Right atrium auricular region (tissue), 2 donors: ENCODE measurements at regions not wholly inside any gene's neighbourhood (a gene's known extent, or its start where the extent isn't known, plus 50 kb on each side); places are given as distances from the start of the nearest gene placed in this dataset.

Source experiments
- DNase-seq: peaks from one replicate; pipeline ENCODE4 v3.0.0-alpha.2; 2019; ENCODE audit warnings: low spot score
- H3K27ac ChIP-seq, 2 donors: fragments of 200-600 bp; sonication (generic); 1 replicate in 1 of 2; 2 replicates in 1 of 2; pipeline ENCODE4 v1.5.1; 2016 to 2019
- H3K27me3 ChIP-seq, 2 donors: fragments of 200-600 bp; sonication (generic); one replicate each; pipeline versions ENCODE4 v1.5.1 to v1.6.0; 2017 to 2019
- H3K36me3 ChIP-seq: fragments of 200-600 bp; sonication (generic); one replicate; pipeline ENCODE4 v1.5.1; 2016
- H3K4me1 ChIP-seq, 2 donors: fragments of 200-600 bp; sonication (generic); one replicate each; pipeline versions ENCODE4 v1.5.1 to v1.6.0; 2017 to 2019
- H3K4me3 ChIP-seq, 2 donors: fragments of 200-600 bp; sonication (generic); 1 replicate in 1 of 2; 2 replicates in 1 of 2; pipeline ENCODE4 v1.5.1; 2017 to 2019; ENCODE audit warnings: mild to moderate bottlenecking in 1 of 2, moderate library complexity in 1 of 2
- H3K9me3 ChIP-seq, 2 donors: fragments of 200-600 bp; sonication (generic); one replicate each; pipeline ENCODE4 v1.5.1; 2019
- TF ChIP-seq, protein P1 (sequence below), 2 donors: fragments of 200-600 bp; sonication (generic); IDR thresholded peaks; one replicate each; pipeline ENCODE4 v1.5.1; 2019; ENCODE audit warnings: antibody characterized with exemption in 2 of 2

DNA sequence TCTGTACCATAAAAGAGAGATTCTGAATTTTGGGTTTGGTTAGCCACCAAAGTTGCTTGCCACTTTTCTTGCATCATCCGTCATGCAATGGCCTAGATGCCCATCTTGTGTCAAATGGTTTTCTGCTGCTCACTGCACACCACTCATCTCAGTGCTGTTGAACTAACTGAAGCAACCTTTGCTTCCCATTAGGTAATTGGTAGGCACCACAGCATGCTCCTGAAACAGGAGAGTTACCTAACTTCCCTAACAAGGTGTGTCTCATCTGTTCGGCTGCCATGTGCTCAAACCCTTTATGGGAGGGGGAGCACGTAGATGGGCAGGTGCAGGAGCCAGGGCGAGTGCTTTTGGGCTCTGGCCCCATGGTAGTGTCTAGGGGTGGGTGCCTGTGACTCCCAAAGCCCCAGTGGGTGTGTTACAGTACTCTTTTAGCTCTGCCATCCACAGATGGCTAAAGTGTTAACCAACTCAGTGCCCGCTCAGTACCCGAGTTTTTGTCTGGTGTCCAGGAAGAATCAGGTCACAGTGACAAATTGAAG, 147.4 kb upstream of the SPACA1 start:
- Histone ChIP-seq H3K4me1 (no peaks in the 10 kb centered on the region), H3K9me3 (no peaks in the 10 kb centered on the region), H3K27ac (no peak overlapping the region), H3K27me3 (no peaks in the 10 kb centered on the region), H3K4me3 (no peak overlapping the region), H3K36me3 (no peaks in the 10 kb centered on the region)
- TF ChIP-seq, protein P1, sequence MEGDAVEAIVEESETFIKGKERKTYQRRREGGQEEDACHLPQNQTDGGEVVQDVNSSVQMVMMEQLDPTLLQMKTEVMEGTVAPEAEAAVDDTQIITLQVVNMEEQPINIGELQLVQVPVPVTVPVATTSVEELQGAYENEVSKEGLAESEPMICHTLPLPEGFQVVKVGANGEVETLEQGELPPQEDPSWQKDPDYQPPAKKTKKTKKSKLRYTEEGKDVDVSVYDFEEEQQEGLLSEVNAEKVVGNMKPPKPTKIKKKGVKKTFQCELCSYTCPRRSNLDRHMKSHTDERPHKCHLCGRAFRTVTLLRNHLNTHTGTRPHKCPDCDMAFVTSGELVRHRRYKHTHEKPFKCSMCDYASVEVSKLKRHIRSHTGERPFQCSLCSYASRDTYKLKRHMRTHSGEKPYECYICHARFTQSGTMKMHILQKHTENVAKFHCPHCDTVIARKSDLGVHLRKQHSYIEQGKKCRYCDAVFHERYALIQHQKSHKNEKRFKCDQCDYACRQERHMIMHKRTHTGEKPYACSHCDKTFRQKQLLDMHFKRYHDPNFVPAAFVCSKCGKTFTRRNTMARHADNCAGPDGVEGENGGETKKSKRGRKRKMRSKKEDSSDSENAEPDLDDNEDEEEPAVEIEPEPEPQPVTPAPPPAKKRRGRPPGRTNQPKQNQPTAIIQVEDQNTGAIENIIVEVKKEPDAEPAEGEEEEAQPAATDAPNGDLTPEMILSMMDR (IDR thresholded peaks at IDR 0.05), result no peak
- no peak for DNase-seq

DNA sequence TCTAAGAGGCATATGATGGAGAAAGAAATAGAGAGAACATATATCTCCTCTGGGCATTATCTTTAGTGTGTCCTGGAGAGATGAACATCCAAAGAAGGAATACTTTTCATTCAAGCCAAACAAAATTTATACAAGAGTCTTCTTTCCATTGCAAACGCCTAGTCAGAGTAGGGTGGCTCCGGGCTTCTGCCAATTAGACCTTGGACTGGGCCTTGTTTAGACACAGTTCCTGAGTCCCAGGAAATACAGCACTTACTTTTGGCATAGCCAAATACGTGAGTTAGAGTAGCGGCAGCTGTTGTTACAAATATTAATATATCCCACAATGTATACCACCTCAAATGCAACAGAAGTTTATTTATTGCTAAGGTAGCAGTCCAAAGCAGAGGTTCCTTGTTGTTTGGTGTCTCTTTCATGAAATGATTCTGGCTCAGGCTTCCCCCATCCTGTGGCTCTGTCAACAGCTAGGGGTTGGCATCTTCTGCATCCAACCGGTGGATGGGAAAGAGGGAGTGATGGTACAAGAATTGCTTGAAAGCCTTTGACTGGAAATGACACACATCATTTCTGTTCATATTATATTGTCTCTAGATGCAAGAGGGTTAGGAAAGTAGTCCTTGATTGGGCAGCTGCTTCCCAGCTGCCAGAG, 148.0 kb upstream of the SPACA1 start:
- H3K27ac ChIP-seq, result no peak overlapping the region
- no peak overlapping the region for H3K4me3 ChIP-seq
- no peaks in the 10 kb centered on the region for H3K9me3 ChIP-seq
- DNase-seq, result no peak
- no peaks in the 10 kb centered on the region for H3K27me3 ChIP-seq
- TF ChIP-seq, protein P1 (IDR thresholded peaks at IDR 0.05), result no peak
- H3K4me1 ChIP-seq, result no peaks in the 10 kb centered on the region
- H3K36me3 ChIP-seq, result no peaks in the 10 kb centered on the region

DNA sequence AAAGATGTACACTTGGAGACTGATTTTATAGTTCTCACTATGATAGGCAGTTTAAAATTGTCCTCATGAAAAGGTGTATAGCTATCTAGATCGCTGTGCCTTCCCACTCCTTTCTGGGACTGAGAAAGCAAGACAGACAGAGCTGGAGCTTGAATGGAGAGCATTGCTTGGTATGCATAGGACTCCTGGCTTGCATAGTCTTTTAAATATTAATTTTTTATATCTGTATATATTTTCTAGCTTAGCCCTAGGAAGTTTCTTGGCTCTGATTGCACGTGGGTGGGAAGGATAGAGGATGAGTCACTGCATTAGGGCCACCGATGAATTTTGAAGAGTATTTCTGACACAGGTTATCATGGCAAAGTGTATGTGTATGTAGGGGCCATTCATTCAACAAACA, 150.0 kb upstream of the SPACA1 start:
- Histone ChIP-seq H3K9me3 (no peaks in the 10 kb centered on the region), H3K4me3 (no peak overlapping the region), H3K27me3 (no peaks in the 10 kb centered on the region), H3K27ac (no peak overlapping the region), H3K36me3 (no peaks in the 10 kb centered on the region), H3K4me1 (no peaks in the 10 kb centered on the region)
- TF ChIP-seq, protein P1 (IDR thresholded peaks at IDR 0.05), result no peak
- no peak for DNase-seq

DNA sequence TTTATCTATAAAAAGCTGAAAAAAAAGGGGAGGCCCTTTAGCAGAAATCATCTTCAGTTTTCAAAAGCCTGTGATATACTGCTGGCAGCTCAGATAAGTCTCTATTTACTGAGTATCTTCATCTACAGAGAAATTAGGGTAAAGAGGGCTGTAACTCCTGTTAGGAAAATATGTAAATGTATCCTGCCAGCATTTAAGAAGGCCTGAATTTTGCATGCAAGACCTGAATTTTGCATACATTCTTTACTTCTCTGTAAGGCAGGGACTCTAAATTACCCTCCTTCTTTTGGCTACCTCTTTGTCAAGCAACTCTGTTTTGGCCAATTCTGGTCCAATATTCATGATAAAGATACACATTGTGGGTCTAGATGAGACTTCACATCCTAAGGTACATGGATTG, 150.6 kb upstream of the SPACA1 start:
- TF ChIP-seq, protein P1 (IDR thresholded peaks at IDR 0.05), result no peak
- Histone ChIP-seq H3K36me3 (no peaks in the 10 kb centered on the region), H3K4me3 (no peak overlapping the region), H3K9me3 (no peaks in the 10 kb centered on the region), H3K27me3 (no peaks in the 10 kb centered on the region), H3K27ac (no peak overlapping the region), H3K4me1 (no peaks in the 10 kb centered on the region)
- DNase-seq, result no peak

DNA sequence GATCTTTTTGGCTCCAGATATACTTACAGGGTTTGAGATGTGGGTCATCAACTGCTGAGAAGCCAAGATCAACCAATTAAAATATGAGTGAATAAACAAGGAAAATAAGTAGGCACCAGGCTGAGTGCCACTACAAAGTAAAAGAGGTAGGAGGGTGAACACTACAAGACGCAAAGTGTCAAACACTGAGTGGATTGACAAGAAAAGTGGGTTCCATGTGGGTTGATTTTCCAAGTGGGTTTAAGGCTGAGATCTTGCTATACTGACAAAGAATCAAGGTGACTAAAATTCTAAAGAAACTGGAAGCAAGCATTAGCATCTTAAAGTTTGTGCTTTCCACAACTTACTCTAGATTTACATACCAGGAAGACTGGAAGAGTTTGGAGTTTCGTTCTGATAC, 160.4 kb upstream of the SPACA1 start:
- no peaks in the 10 kb centered on the region for H3K27me3 ChIP-seq
- H3K4me3 ChIP-seq, result no peak overlapping the region
- TF ChIP-seq, protein P1 (IDR thresholded peaks at IDR 0.05), result no peak
- no peak for DNase-seq
- H3K9me3 ChIP-seq, result no peaks in the 10 kb centered on the region
- no peak overlapping the region for H3K27ac ChIP-seq
- H3K4me1 ChIP-seq, result no peaks in the 10 kb centered on the region
- no peaks in the 10 kb centered on the region for H3K36me3 ChIP-seq

DNA sequence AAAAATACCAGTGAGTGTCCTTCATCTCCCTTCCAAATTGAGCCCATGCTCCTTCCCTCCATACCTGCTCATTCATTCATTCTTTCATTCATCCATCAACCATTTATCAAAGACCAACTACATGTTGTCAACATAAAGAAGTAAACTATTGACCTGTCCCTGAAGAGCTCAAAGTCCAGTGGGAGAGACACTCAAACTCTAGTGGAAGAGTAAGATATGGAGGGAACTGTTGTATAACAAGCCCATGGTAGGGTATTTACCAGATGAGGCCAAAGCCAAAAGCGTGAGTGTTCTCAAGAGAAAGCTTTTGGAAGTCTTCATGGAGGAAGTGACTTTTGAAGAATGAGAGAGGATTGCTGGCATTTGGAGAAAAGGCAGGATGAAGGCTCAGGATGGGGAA, 163.4 kb upstream of the SPACA1 start:
- H3K27ac ChIP-seq, result no peak overlapping the region
- H3K4me3 ChIP-seq, result no peak overlapping the region
- H3K4me1 ChIP-seq, result no peaks in the 10 kb centered on the region
- H3K36me3 ChIP-seq, result no peaks in the 10 kb centered on the region
- TF ChIP-seq, protein P1 (IDR thresholded peaks at IDR 0.05), result no peak
- H3K27me3 ChIP-seq, result no peaks in the 10 kb centered on the region
- DNase-seq, result no peak
- H3K9me3 ChIP-seq, result no peaks in the 10 kb centered on the region
